Fibroblast of the aortic adventitia (primary cell): ENCODE measurements at regions not wholly inside any gene's neighbourhood (a gene's known extent, or its start where the extent isn't known, plus 50 kb on each side); places are given as distances from the start of the nearest gene placed in this dataset.

Experiments
- DNase-seq: peaks from one replicate; pipeline ENCODE4 v3.0.0-alpha.2; 2010; ENCODE audit warnings: low read depth
- H3K4me3 ChIP-seq: 2 replicates; pipeline ENCODE4 v1.5.1; 2011; ENCODE audit warnings: low read depth, mild to moderate bottlenecking, control low read depth, low read length, moderate library complexity
- CTCF ChIP-seq: IDR thresholded peaks from 2 replicates; pipeline ENCODE4 v1.5.1; 2011; ENCODE audit warnings: mild to moderate bottlenecking, low read length, control low read depth, inconsistent platforms; ENCODE audit not compliant: insufficient read depth

- TF ChIP-seq CTCF = no peak
- DNase-seq = no peak
These were observed 78.8 kb upstream of the NECTIN1 start for GRCh38 chr11:119807841-119808240.

DNA sequence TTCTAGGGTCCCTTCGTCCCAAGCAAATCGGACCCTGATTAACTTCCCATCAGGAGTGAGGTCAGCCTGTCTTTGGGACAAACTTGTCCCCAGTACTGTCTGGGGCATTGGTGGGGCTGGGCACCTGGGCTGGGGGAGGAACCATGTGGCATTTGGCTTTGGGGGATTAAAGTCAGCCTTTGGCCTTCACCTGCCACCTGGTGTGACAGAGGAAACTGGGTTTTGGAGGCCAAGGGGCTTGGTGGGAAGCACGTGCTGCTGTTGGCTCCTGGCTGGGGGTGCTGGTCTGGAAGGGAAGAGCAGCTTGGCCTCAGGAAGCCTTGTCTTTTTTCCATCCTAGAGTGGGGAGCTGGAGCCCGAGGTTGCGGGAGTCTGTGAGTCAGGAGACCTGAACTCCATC is 78.4 kb upstream of the NECTIN1 start:
- TF ChIP-seq CTCF = no peak
- H3K4me3 ChIP-seq = no peak overlapping the region
- DNase-seq = no peak

More at GRCh38 chr11:119807841-119808240, 78.8 kb upstream of the NECTIN1 start:
- no peak overlapping the region for H3K4me3 ChIP-seq

DNA sequence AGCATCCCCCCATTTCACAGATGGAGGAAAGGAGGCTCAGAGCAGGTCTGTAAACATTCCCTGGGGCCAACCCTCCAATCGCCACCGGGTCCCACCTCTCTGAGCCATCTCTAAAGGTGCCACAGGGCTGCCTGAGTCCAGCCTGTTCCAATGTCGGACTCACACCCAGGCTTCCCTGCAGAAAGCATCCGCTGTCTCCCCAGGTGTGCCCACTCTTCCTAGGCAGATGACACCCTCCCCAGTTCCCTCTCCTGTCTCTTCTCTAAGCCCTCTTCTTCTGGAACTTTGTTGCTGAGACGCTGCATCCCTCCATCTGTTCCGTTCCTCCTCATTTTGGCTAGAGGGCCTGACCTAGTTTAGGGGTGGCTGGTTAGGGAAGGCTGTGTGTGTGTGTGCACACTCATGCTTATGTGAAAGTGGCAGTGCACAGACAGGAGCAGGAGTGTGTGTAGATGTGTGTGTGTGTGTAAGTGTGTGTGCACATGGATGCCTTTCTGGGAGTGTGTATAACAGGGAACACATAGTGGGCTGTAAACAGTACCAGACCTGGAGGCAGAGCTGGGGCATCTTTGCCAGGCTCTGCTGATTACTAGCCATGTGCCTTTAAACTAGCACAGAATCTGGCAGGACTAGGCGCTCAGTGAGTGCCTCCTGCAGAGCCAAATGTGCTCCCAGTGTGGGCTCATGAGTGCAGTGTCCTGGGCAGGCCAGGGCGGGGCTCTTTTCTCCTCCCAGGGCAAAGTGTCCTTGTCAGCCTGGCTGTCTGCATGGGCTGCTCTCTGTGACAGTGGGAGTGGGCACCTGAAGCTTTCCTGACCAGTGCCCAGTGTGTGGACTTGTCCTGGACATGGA is 77.3 kb upstream of the NECTIN1 start:
- no peak for TF ChIP-seq CTCF
- DNase-seq = no peak
- H3K4me3 ChIP-seq = no peak overlapping the region

GRCh38 chr11:119805663-119806062 is 76.7 kb upstream of the NECTIN1 start:
- no peak for DNase-seq
- no peak for TF ChIP-seq CTCF
- H3K4me3 ChIP-seq = no peak overlapping the region

DNA sequence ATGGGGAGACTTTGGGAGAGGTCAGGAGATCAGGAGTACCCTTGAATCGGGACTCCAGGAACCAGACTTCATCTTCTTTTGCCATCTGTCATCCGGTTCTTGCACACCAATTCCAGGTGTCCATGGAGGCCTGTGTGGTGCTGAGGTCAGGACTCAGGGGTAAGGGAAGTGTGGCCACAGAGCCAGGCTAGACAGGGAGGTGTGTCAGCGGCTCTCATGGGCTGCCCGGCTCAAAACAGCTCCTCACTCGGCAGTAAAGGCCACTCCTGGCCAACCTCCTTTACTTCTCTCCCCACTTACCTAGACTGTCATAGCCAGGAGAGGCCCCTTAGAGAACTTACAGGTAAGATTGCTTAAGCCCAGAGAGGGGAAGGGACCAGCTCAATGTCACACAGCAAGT is 75.7 kb upstream of the NECTIN1 start:
- TF ChIP-seq CTCF = no peak
- DNase-seq = no peak
- no peak overlapping the region for H3K4me3 ChIP-seq

GRCh38 chr11:119803726-119804294 is 74.8 kb upstream of the NECTIN1 start:
- H3K4me3 ChIP-seq = no peak overlapping the region
- no peak for DNase-seq
- TF ChIP-seq CTCF = no peak

- DNase-seq = no peak
- H3K4me3 ChIP-seq = no peak overlapping the region
- no peak for TF ChIP-seq CTCF
These were observed 74.1 kb upstream of the NECTIN1 start for GRCh38 chr11:119803139-119803538.
